ENCODE measurements at regions not wholly inside any gene's neighbourhood (a gene's known extent, or its start where the extent isn't known, plus 50 kb on each side); places are given as distances from the start of the nearest gene placed in this dataset.

- TF ChIP-seq TEAD4 (CRISPR knock-in tag; IDR thresholded peaks at IDR 0.05) (no peak), AFF4 (CRISPR knock-in tag; IDR thresholded peaks at IDR 0.05; ENCODE audit: borderline replicate concordance) (no peak), ELF4 (CRISPR knock-in tag; IDR thresholded peaks at IDR 0.05; ENCODE audit: low read depth) (no peak)
- TF ChIP-seq, protein P1, sequence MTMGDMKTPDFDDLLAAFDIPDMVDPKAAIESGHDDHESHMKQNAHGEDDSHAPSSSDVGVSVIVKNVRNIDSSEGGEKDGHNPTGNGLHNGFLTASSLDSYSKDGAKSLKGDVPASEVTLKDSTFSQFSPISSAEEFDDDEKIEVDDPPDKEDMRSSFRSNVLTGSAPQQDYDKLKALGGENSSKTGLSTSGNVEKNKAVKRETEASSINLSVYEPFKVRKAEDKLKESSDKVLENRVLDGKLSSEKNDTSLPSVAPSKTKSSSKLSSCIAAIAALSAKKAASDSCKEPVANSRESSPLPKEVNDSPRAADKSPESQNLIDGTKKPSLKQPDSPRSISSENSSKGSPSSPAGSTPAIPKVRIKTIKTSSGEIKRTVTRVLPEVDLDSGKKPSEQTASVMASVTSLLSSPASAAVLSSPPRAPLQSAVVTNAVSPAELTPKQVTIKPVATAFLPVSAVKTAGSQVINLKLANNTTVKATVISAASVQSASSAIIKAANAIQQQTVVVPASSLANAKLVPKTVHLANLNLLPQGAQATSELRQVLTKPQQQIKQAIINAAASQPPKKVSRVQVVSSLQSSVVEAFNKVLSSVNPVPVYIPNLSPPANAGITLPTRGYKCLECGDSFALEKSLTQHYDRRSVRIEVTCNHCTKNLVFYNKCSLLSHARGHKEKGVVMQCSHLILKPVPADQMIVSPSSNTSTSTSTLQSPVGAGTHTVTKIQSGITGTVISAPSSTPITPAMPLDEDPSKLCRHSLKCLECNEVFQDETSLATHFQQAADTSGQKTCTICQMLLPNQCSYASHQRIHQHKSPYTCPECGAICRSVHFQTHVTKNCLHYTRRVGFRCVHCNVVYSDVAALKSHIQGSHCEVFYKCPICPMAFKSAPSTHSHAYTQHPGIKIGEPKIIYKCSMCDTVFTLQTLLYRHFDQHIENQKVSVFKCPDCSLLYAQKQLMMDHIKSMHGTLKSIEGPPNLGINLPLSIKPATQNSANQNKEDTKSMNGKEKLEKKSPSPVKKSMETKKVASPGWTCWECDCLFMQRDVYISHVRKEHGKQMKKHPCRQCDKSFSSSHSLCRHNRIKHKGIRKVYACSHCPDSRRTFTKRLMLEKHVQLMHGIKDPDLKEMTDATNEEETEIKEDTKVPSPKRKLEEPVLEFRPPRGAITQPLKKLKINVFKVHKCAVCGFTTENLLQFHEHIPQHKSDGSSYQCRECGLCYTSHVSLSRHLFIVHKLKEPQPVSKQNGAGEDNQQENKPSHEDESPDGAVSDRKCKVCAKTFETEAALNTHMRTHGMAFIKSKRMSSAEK (CRISPR knock-in tag; IDR thresholded peaks at IDR 0.05; ENCODE audit: borderline replicate concordance) = no peak
These were observed 463.7 kb downstream of the PLPP3 start (continued) for GRCh38 chr1:56115701-56116100.

DNA sequence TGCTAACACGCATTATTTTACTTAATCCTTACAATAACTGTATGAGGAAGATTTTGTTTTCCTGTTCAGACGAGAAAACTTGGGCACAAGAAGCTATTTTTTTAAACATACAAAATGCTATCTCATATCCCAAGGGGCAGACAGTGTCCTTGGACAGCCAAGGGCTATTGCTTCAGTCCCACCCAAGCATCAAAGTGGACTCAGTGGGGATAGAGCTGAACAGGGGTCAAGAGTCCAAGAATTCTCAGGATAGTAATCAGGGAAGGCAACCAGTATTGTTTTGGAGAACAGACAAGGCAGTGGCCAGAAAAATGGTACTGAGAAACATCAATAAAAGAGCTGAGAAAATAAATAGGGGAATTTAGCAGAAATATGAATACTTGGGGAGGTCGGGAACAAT is 465.7 kb downstream of the PLPP3 start:
- no peaks in the 10 kb centered on the region for H3K27me3 Mint-ChIP-seq (ENCODE audit: low read depth)
- ChIA-PET CTCF (no interaction called here), POLR2A (no interaction called here)
- H3K36me3 Mint-ChIP-seq = peaks cover 9% of the 10 kb centered on the region
- no peak overlapping the region for H3K27ac Mint-ChIP-seq
- ATAC-seq (no peak), DNase-seq (ENCODE audit: low spot score) (no peak)
- no peak overlapping the region for H3K4me3 Mint-ChIP-seq
- peaks cover 23% of the 10 kb centered on the region for H3K9me3 Mint-ChIP-seq
- peaks cover 4% of the 10 kb centered on the region for H3K4me1 Mint-ChIP-seq
- TF ChIP-seq HMGXB4 (CRISPR knock-in tag; IDR thresholded peaks at IDR 0.05) = no peak
- no peak for TF ChIP-seq SMAD4 (CRISPR knock-in tag; IDR thresholded peaks at IDR 0.05)
- no peak for TF ChIP-seq HMGA2 (CRISPR knock-in tag; IDR thresholded peaks at IDR 0.05)
- no peak for TF ChIP-seq NR3C1 (CRISPR knock-in tag; conservative IDR thresholded peaks at IDR 0.05; ENCODE audit: low read depth)
- no peak for TF ChIP-seq FOXP1 (CRISPR knock-in tag; IDR thresholded peaks at IDR 0.05; ENCODE audit: borderline replicate concordance)
- TF ChIP-seq FOXK1 (CRISPR knock-in tag; IDR thresholded peaks at IDR 0.05) = no peak
- no peak for TF ChIP-seq ZBTB43 (CRISPR knock-in tag; IDR thresholded peaks at IDR 0.05)
- no peak for TF ChIP-seq TCF7 (CRISPR knock-in tag; IDR thresholded peaks at IDR 0.05; ENCODE audit: low read depth)
- TF ChIP-seq, protein P2, sequence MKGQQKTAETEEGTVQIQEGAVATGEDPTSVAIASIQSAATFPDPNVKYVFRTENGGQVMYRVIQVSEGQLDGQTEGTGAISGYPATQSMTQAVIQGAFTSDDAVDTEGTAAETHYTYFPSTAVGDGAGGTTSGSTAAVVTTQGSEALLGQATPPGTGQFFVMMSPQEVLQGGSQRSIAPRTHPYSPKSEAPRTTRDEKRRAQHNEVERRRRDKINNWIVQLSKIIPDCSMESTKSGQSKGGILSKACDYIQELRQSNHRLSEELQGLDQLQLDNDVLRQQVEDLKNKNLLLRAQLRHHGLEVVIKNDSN (CRISPR knock-in tag; IDR thresholded peaks at IDR 0.05) = no peak
- TF ChIP-seq SMAD3 (CRISPR knock-in tag; IDR thresholded peaks at IDR 0.05; ENCODE audit: borderline replicate concordance) = no peak
- TF ChIP-seq, protein P3, sequence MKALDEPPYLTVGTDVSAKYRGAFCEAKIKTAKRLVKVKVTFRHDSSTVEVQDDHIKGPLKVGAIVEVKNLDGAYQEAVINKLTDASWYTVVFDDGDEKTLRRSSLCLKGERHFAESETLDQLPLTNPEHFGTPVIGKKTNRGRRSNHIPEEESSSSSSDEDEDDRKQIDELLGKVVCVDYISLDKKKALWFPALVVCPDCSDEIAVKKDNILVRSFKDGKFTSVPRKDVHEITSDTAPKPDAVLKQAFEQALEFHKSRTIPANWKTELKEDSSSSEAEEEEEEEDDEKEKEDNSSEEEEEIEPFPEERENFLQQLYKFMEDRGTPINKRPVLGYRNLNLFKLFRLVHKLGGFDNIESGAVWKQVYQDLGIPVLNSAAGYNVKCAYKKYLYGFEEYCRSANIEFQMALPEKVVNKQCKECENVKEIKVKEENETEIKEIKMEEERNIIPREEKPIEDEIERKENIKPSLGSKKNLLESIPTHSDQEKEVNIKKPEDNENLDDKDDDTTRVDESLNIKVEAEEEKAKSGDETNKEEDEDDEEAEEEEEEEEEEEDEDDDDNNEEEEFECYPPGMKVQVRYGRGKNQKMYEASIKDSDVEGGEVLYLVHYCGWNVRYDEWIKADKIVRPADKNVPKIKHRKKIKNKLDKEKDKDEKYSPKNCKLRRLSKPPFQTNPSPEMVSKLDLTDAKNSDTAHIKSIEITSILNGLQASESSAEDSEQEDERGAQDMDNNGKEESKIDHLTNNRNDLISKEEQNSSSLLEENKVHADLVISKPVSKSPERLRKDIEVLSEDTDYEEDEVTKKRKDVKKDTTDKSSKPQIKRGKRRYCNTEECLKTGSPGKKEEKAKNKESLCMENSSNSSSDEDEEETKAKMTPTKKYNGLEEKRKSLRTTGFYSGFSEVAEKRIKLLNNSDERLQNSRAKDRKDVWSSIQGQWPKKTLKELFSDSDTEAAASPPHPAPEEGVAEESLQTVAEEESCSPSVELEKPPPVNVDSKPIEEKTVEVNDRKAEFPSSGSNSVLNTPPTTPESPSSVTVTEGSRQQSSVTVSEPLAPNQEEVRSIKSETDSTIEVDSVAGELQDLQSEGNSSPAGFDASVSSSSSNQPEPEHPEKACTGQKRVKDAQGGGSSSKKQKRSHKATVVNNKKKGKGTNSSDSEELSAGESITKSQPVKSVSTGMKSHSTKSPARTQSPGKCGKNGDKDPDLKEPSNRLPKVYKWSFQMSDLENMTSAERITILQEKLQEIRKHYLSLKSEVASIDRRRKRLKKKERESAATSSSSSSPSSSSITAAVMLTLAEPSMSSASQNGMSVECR (CRISPR knock-in tag; IDR thresholded peaks at IDR 0.05; ENCODE audit: borderline replicate concordance) = no peak
- no peak for TF ChIP-seq ZNF671 (CRISPR knock-in tag; IDR thresholded peaks at IDR 0.05)
- no peak for TF ChIP-seq ZNF425 (CRISPR knock-in tag; conservative IDR thresholded peaks at IDR 0.05)
